GM19438 (cell line): ENCODE measurements at regions not wholly inside any gene's neighbourhood (a gene's known extent, or its start where the extent isn't known, plus 50 kb on each side); places are given as distances from the start of the nearest gene placed in this dataset.
"Not testable (repeated sequence)": the region's sequence is repeated elsewhere in the genome, so short reads cannot be mapped to it uniquely, and the experiment has no call there.

Source experiments
- ATAC-seq: cut with Tn5 transposase; IDR thresholded peaks from one replicate; pipeline ENCODE4 v1.9.1; 2021; ENCODE audit warnings: low read depth; ENCODE audit not compliant: unreplicated experiment

GRCh38 chr9:62931484-62931883 is 1741.6 kb downstream of the SPATA31A7 start:
- not testable (repeated sequence) for ATAC-seq

- not testable (repeated sequence) for ATAC-seq
Observed at GRCh38 chr9:62952840-62953239, 1763.0 kb downstream of the SPATA31A7 start.
